MM.1S (cell line): ENCODE measurements at regions not wholly inside any gene's neighbourhood (a gene's known extent, or its start where the extent isn't known, plus 50 kb on each side); places are given as distances from the start of the nearest gene placed in this dataset.

Source experiments
- DNase-seq: peaks from one replicate; pipeline ENCODE4 v3.0.0-alpha.2; 2015
- H2AFZ ChIP-seq: fragments of 300-600 bp; sonication (generic); 2 replicates; pipeline ENCODE4 v1.6.0; 2016; ENCODE audit warnings: antibody characterized with exemption, low read length
- H3F3A ChIP-seq: fragments of 300-600 bp; sonication (generic); 2 replicates; pipeline ENCODE4 v1.6.1; 2016; ENCODE audit warnings: mild to moderate bottlenecking, antibody characterized with exemption, low read length, moderate library complexity, mixed read lengths; ENCODE audit not compliant: insufficient read depth
- H3K27ac ChIP-seq: fragments of 300-600 bp; sonication (generic); 2 replicates; pipeline ENCODE4 v1.5.1; 2016; ENCODE audit warnings: mild to moderate bottlenecking, low read length
- H3K27me3 ChIP-seq: fragments of 300-600 bp; sonication (generic); replicated peaks from 2 replicates; pipeline ENCODE4 v1.6.0; 2016; ENCODE audit warnings: low read length; ENCODE audit not compliant: insufficient read depth
- H3K36me3 ChIP-seq: fragments of 300-600 bp; sonication (generic); replicated peaks from 2 replicates; pipeline ENCODE4 v1.6.1; 2016; ENCODE audit warnings: mild to moderate bottlenecking, low read length, mixed read lengths; ENCODE audit not compliant: insufficient read depth
- H3K4me1 ChIP-seq: fragments of 300-600 bp; sonication (generic); 2 replicates; pipeline ENCODE4 v1.6.1; 2016; ENCODE audit warnings: low read length, mixed read lengths
- H3K4me2 ChIP-seq: fragments of 300-600 bp; sonication (generic); 2 replicates; pipeline ENCODE4 v1.6.0; 2016; ENCODE audit warnings: low read depth, low read length
- H3K4me3 ChIP-seq: fragments of 300-600 bp; sonication (generic); 2 replicates; pipeline ENCODE4 v1.5.1; 2016; ENCODE audit warnings: low read length, mixed read lengths
- H3K79me2 ChIP-seq: fragments of 300-600 bp; sonication (generic); 2 replicates; pipeline ENCODE4 v1.6.1; 2016; ENCODE audit warnings: mixed run types, low read length, mixed read lengths
- H3K9ac ChIP-seq: fragments of 300-600 bp; sonication (generic); 2 replicates; pipeline ENCODE4 v1.6.1; 2016; ENCODE audit warnings: low read length, mixed read lengths
- H3K9me2 ChIP-seq: fragments of 300-600 bp; sonication (generic); replicated peaks from 2 replicates; pipeline ENCODE4 v1.6.1; 2016; ENCODE audit warnings: mild to moderate bottlenecking, low read length, mixed read lengths; ENCODE audit not compliant: insufficient read depth
- H3K9me3 ChIP-seq: fragments of 300-600 bp; sonication (generic); replicated peaks from 2 replicates; pipeline ENCODE4 v1.6.1; 2016; ENCODE audit warnings: mild to moderate bottlenecking, low read length, mixed read lengths; ENCODE audit not compliant: insufficient read depth
- H4K20me1 ChIP-seq: fragments of 300-600 bp; sonication (generic); 2 replicates; pipeline ENCODE4 v1.6.1; 2016; ENCODE audit warnings: mild to moderate bottlenecking, low read length, moderate library complexity, mixed read lengths; ENCODE audit not compliant: insufficient read depth
- CTCF ChIP-seq: fragments of 300-600 bp; sonication (generic); IDR thresholded peaks from 2 replicates; pipeline ENCODE4 v1.5.1; 2016; ENCODE audit warnings: antibody characterized with exemption, low read length, mixed read lengths
- EZH2 ChIP-seq: fragments of 300-600 bp; sonication (generic); optimal IDR thresholded peaks from 2 replicates; pipeline ENCODE3; 2017; ENCODE audit warnings: low read depth, mild to moderate bottlenecking, antibody characterized with exemption, low read length, mixed read lengths
- EZH2phosphoT487 ChIP-seq: fragments of 300-600 bp; sonication (generic); IDR thresholded peaks from 2 replicates; pipeline ENCODE4 v1.6.1; 2018; ENCODE audit warnings: antibody characterized with exemption, low read length

GRCh38 chr2:208627110-208627884 is 220.7 kb downstream of the PTH2R start:
- no peaks in the 10 kb centered on the region for H3F3A ChIP-seq

GRCh38 chr2:208627916-208628315 is 221.3 kb downstream of the PTH2R start:
- no peak overlapping the region for H3K27ac ChIP-seq
- H3K36me3 ChIP-seq: no peaks in the 10 kb centered on the region
- no peaks in the 10 kb centered on the region for H3K9me3 ChIP-seq
- TF ChIP-seq EZH2phosphoT487: no peak
- no peak for TF ChIP-seq EZH2
- TF ChIP-seq CTCF: no peak
- no peaks in the 10 kb centered on the region for H4K20me1 ChIP-seq
- H3F3A ChIP-seq: no peaks in the 10 kb centered on the region
- H3K79me2 ChIP-seq: no peaks in the 10 kb centered on the region
- no peak overlapping the region for H3K4me2 ChIP-seq
- no peak overlapping the region for H2AFZ ChIP-seq
- H3K4me3 ChIP-seq: no peak overlapping the region
- DNase-seq: no peak
- H3K9me2 ChIP-seq: no peaks in the 10 kb centered on the region
- no peaks in the 10 kb centered on the region for H3K4me1 ChIP-seq
- no peaks in the 10 kb centered on the region; the same call in 1 of the 2 replicates for H3K27me3 ChIP-seq
- no peak overlapping the region for H3K9ac ChIP-seq

More at GRCh38 chr2:208627110-208627884, 220.7 kb downstream of the PTH2R start:
- no peaks in the 10 kb centered on the region for H3K36me3 ChIP-seq
- TF ChIP-seq EZH2 (no peak), CTCF (no peak), EZH2phosphoT487 (no peak)
- H3K27ac ChIP-seq: no peak overlapping the region
- no peaks in the 10 kb centered on the region for H3K9me2 ChIP-seq
- no peak overlapping the region for H3K9ac ChIP-seq
- no peaks in the 10 kb centered on the region for H3K9me3 ChIP-seq
- H3K4me2 ChIP-seq: no peak overlapping the region
- no peaks in the 10 kb centered on the region for H4K20me1 ChIP-seq
- DNase-seq: no peak
- H3K79me2 ChIP-seq: no peaks in the 10 kb centered on the region
- H3K27me3 ChIP-seq: no peaks in the 10 kb centered on the region; the same call in 1 of the 2 replicates
- H3K4me3 ChIP-seq: no peak overlapping the region
- H2AFZ ChIP-seq: no peak overlapping the region
- H3K4me1 ChIP-seq: no peaks in the 10 kb centered on the region

GRCh38 chr2:208638059-208638458 is 231.5 kb downstream of the PTH2R start:
- peak; percentile 11 for DNase-seq
- Histone ChIP-seq H3K27me3 (no peaks in the 10 kb centered on the region), H3K4me3 (no peak overlapping the region), H2AFZ (no peak overlapping the region), H3K27ac (no peak overlapping the region), H3F3A (no peaks in the 10 kb centered on the region), H3K9me2 (no peaks in the 10 kb centered on the region), H3K9me3 (no peaks in the 10 kb centered on the region), H3K9ac (no peak overlapping the region), H3K79me2 (no peaks in the 10 kb centered on the region), H3K4me2 (no peak overlapping the region), H4K20me1 (no peaks in the 10 kb centered on the region), H3K4me1 (no peaks in the 10 kb centered on the region), H3K36me3 (no peaks in the 10 kb centered on the region)
- TF ChIP-seq EZH2 (no peak), CTCF (no peak), EZH2phosphoT487 (no peak)
